ENCODE measurements at regions not wholly inside any gene's neighbourhood (a gene's known extent, or its start where the extent isn't known, plus 50 kb on each side); places are given as distances from the start of the nearest gene placed in this dataset.

DNA sequence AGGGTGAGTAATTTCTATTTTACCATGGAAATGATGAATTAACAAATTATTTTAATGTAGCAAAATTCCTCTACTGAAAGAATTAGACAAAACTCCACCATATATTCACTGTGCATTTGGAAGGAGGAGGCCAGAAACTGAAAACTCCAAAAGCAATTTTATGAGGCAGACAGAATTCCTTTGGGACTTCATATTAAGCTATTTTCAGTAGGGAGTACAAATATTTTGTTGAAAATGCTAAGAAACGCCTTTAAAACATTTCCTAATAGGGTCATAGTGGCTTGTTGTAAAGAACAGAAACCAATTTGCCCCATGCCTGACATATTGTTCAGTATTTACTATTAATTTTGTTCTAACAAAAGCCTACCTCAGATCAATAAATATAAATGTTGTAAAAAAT is 117.8 kb downstream of the TES start:
- Histone ChIP-seq H2AFZ (ENCODE audit: low read depth) (no peak overlapping the region), H3K79me2 (ENCODE audit: insufficient read depth, low read depth) (no peaks in the 10 kb centered on the region), H4K20me1 (ENCODE audit: insufficient read depth) (no peaks in the 10 kb centered on the region), H3K9ac (no peak overlapping the region), H3K27me3 (ENCODE audit: insufficient read depth, low read depth) (no peaks in the 10 kb centered on the region), H3K4me1 (ENCODE audit: low read depth, poor library complexity, severe bottlenecking) (no peaks in the 10 kb centered on the region), H3K4me3 (IDR thresholded peaks at IDR 0.05; ENCODE audit: insufficient read depth, low read depth, low read length) (no peak overlapping the region), H3K4me2 (no peak overlapping the region), H3K27ac (no peak overlapping the region), H3K36me3 (ENCODE audit: insufficient read depth) (no peaks in the 10 kb centered on the region)
- TF ChIP-seq, protein P1, sequence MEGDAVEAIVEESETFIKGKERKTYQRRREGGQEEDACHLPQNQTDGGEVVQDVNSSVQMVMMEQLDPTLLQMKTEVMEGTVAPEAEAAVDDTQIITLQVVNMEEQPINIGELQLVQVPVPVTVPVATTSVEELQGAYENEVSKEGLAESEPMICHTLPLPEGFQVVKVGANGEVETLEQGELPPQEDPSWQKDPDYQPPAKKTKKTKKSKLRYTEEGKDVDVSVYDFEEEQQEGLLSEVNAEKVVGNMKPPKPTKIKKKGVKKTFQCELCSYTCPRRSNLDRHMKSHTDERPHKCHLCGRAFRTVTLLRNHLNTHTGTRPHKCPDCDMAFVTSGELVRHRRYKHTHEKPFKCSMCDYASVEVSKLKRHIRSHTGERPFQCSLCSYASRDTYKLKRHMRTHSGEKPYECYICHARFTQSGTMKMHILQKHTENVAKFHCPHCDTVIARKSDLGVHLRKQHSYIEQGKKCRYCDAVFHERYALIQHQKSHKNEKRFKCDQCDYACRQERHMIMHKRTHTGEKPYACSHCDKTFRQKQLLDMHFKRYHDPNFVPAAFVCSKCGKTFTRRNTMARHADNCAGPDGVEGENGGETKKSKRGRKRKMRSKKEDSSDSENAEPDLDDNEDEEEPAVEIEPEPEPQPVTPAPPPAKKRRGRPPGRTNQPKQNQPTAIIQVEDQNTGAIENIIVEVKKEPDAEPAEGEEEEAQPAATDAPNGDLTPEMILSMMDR (conservative IDR thresholded peaks at IDR 0.05; ENCODE audit: low read depth, low read length), result no peak

DNA sequence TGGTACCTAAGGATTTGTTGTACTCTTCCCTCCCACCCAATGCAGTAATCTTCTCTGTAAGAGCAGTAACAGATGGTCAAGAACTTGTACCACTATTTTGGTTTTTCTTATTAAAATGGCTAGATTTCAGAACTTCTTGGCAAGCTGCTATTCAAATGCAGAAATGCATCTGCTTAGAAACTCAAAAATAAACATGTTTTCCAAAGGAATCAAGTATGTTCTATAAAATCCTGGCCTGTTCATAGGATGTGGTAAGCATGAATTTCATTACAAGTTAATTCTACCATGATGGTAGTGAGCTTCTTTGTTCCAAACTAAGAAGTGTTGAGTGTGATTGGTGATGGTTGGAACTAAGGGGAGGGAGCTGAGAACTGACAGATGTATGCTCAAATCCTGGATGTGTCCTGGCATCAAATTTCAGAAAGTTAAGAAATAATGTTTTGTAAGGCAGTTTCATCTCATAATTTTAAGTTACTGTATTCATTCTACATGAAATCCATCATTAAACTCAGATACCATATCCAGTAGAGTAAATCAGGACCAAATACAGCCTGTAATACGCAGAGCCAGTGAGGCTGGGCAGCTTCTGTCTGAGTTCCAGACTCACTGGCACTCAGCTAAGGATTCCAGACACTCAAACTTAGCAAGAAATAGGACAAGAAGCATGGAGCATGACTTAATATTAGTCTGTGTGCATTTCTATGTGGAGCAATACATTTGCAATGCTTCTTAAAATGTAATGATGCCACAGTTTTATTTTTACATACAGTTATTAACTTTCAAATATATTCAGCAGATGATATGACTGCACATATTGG is 119.6 kb downstream of the TES start:
- Histone ChIP-seq H3K27ac (no peak overlapping the region), H3K27me3 (ENCODE audit: insufficient read depth, low read depth) (no peaks in the 10 kb centered on the region), H3K36me3 (ENCODE audit: insufficient read depth) (no peaks in the 10 kb centered on the region), H3K4me2 (no peak overlapping the region), H3K4me3 (IDR thresholded peaks at IDR 0.05; ENCODE audit: insufficient read depth, low read depth, low read length) (no peak overlapping the region), H3K9ac (no peak overlapping the region), H3K79me2 (ENCODE audit: insufficient read depth, low read depth) (no peaks in the 10 kb centered on the region), H2AFZ (ENCODE audit: low read depth) (no peak overlapping the region), H4K20me1 (ENCODE audit: insufficient read depth) (no peaks in the 10 kb centered on the region), H3K4me1 (ENCODE audit: low read depth, poor library complexity, severe bottlenecking) (no peaks in the 10 kb centered on the region)
- TF ChIP-seq, protein P1 (conservative IDR thresholded peaks at IDR 0.05; ENCODE audit: low read depth, low read length), result no peak

DNA sequence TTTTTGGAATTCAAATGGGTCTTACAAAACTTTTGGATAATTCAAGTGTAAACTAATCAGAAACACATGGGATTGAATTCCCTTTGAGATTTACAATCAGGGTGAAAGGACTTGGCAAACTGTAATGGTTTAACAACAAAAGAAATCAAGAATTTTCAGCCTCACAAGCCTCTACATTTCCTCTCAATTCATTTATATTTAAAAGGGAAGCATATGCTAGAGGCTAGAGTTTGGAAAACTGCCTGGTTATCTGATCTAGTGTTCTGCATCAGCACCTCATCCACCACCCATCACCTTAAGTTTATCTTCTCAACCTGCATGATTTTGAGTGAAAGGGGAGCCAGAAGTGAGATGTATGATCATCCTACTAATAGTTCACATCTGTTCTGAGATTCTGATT is 120.7 kb downstream of the TES start:
- H3K27me3 ChIP-seq (ENCODE audit: insufficient read depth, low read depth), result no peaks in the 10 kb centered on the region
- no peak overlapping the region for H2AFZ ChIP-seq (ENCODE audit: low read depth)
- H3K4me3 ChIP-seq (IDR thresholded peaks at IDR 0.05; ENCODE audit: insufficient read depth, low read depth, low read length), result no peak overlapping the region
- TF ChIP-seq, protein P1 (conservative IDR thresholded peaks at IDR 0.05; ENCODE audit: low read depth, low read length), result no peak
- no peaks in the 10 kb centered on the region for H3K36me3 ChIP-seq (ENCODE audit: insufficient read depth)
- H3K79me2 ChIP-seq (ENCODE audit: insufficient read depth, low read depth), result no peaks in the 10 kb centered on the region
- H3K4me1 ChIP-seq (ENCODE audit: low read depth, poor library complexity, severe bottlenecking), result no peaks in the 10 kb centered on the region
- no peaks in the 10 kb centered on the region for H4K20me1 ChIP-seq (ENCODE audit: insufficient read depth)
- no peak overlapping the region for H3K4me2 ChIP-seq
- H3K27ac ChIP-seq, result no peak overlapping the region
- no peak overlapping the region for H3K9ac ChIP-seq

DNA sequence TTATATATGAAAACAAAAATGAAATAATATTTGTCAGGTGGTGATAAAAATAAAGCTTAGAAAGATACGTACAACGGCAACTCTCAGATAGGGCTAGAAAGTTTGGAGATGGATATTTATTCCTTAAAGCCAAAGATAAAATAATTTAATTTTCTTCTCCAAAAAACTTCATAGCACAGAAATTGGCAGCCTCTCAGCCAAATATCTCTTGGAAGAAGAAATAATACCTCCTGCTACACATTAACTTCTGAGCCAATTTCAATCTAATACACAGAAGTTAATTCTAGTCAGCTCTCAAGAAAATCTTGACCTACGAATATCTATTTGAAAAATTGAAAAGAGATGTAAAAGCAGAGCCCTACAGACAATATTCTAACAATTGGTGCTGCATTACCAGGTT is 122.4 kb downstream of the TES start:
- TF ChIP-seq, protein P1 (conservative IDR thresholded peaks at IDR 0.05; ENCODE audit: low read depth, low read length), result no peak
- Histone ChIP-seq H3K4me1 (ENCODE audit: low read depth, poor library complexity, severe bottlenecking) (no peaks in the 10 kb centered on the region), H3K79me2 (ENCODE audit: insufficient read depth, low read depth) (no peaks in the 10 kb centered on the region), H3K9ac (no peak overlapping the region), H3K4me3 (IDR thresholded peaks at IDR 0.05; ENCODE audit: insufficient read depth, low read depth, low read length) (no peak overlapping the region), H3K36me3 (ENCODE audit: insufficient read depth) (no peaks in the 10 kb centered on the region), H3K27ac (no peak overlapping the region), H3K4me2 (no peak overlapping the region), H3K27me3 (ENCODE audit: insufficient read depth, low read depth) (no peaks in the 10 kb centered on the region), H2AFZ (ENCODE audit: low read depth) (no peak overlapping the region), H4K20me1 (ENCODE audit: insufficient read depth) (no peaks in the 10 kb centered on the region)
